ENCODE measurements at regions not wholly inside any gene's neighbourhood (a gene's known extent, or its start where the extent isn't known, plus 50 kb on each side); places are given as distances from the start of the nearest gene placed in this dataset.
A peak's percentile ranks its signal among the peaks of the same experiment; 100 is the strongest.

GRCh38 chr16:79401157-79401556 is 199.4 kb downstream of the MAF start:
- no peak for TF ChIP-seq EZH2phosphoT487 (IDR thresholded peaks at IDR 0.05; ENCODE audit: low read depth, severe bottlenecking, unreplicated experiment)
- TF ChIP-seq EZH2 (IDR thresholded peaks at IDR 0.05; ENCODE audit: borderline replicate concordance) = no peak
- no peak for TF ChIP-seq CTCF (IDR thresholded peaks at IDR 0.05; ENCODE audit: poor library complexity)
- H3K4me3 ChIP-seq = no peak overlapping the region
- no peaks in the 10 kb centered on the region for H3K4me1 ChIP-seq (ENCODE audit: insufficient read depth)
- H2AFZ ChIP-seq = no peak overlapping the region
- no peak for DNase-seq (ENCODE audit: low spot score)
- H3K36me3 ChIP-seq (replicated peaks; ENCODE audit: insufficient read depth, low read depth) = no peaks in the 10 kb centered on the region
- H4K20me1 ChIP-seq (ENCODE audit: insufficient read depth, poor library complexity, severe bottlenecking) = no peaks in the 10 kb centered on the region
- H3K9me3 ChIP-seq (ENCODE audit: low read depth) = no peaks in the 10 kb centered on the region
- peak overlapping the region; percentile 76 for H3K27ac ChIP-seq
- H3K4me2 ChIP-seq = no peak overlapping the region
- H3K9me2 ChIP-seq (replicated peaks; ENCODE audit: insufficient read depth) = no peaks in the 10 kb centered on the region
- H3K79me2 ChIP-seq = no peaks in the 10 kb centered on the region
- 94% methylated on average over 4 of the region's 4 CpGs for WGBS (ENCODE audit: low lambda C conversion rate, missing lambda C conversion rate)
- H3K27me3 ChIP-seq = no peaks in the 10 kb centered on the region

- no peak overlapping the region for H3K4me2 ChIP-seq
- no peaks in the 10 kb centered on the region for H3K79me2 ChIP-seq
- H3K9me3 ChIP-seq (ENCODE audit: low read depth) = no peaks in the 10 kb centered on the region
- H2AFZ ChIP-seq = no peak overlapping the region
- H3K9me2 ChIP-seq (replicated peaks; ENCODE audit: insufficient read depth) = no peaks in the 10 kb centered on the region
- DNase-seq (ENCODE audit: low spot score) = peak; percentile 72
- no peaks in the 10 kb centered on the region for H3K36me3 ChIP-seq (replicated peaks; ENCODE audit: insufficient read depth, low read depth)
- no peaks in the 10 kb centered on the region for H3K27me3 ChIP-seq
- no peak for TF ChIP-seq CTCF (IDR thresholded peaks at IDR 0.05; ENCODE audit: poor library complexity)
- no peak for TF ChIP-seq EZH2 (IDR thresholded peaks at IDR 0.05; ENCODE audit: borderline replicate concordance)
- TF ChIP-seq EZH2phosphoT487 (IDR thresholded peaks at IDR 0.05; ENCODE audit: low read depth, severe bottlenecking, unreplicated experiment) = no peak
- WGBS (ENCODE audit: low lambda C conversion rate, missing lambda C conversion rate) = 55% methylated on average over 13 of the region's 13 CpGs
- H3K4me3 ChIP-seq = no peak overlapping the region
- no peaks in the 10 kb centered on the region for H4K20me1 ChIP-seq (ENCODE audit: insufficient read depth, poor library complexity, severe bottlenecking)
- no peaks in the 10 kb centered on the region for H3K4me1 ChIP-seq (ENCODE audit: insufficient read depth)
- peak overlapping the region; percentile 76 for H3K27ac ChIP-seq
Measured at GRCh38 chr16:79400462-79401149, 199.9 kb downstream of the MAF start.

GRCh38 chr16:79395591-79395990 is 204.9 kb downstream of the MAF start:
- no peaks in the 10 kb centered on the region for H3K9me3 ChIP-seq (ENCODE audit: low read depth)
- 90% methylated on average over 5 of the region's 5 CpGs for WGBS (ENCODE audit: low lambda C conversion rate, missing lambda C conversion rate)
- no peaks in the 10 kb centered on the region for H3K79me2 ChIP-seq

More at GRCh38 chr16:79395591-79395990, 204.9 kb downstream of the MAF start:
- H3K9me2 ChIP-seq (replicated peaks; ENCODE audit: insufficient read depth) = no peaks in the 10 kb centered on the region
- H3K4me2 ChIP-seq = no peak overlapping the region
- H3K27me3 ChIP-seq = peaks cover 9% of the 10 kb centered on the region
- H4K20me1 ChIP-seq (ENCODE audit: insufficient read depth, poor library complexity, severe bottlenecking) = no peaks in the 10 kb centered on the region
- no peak overlapping the region for H3K27ac ChIP-seq
- no peak for DNase-seq (ENCODE audit: low spot score)
- H3K4me3 ChIP-seq = no peak overlapping the region
- no peak for TF ChIP-seq EZH2 (IDR thresholded peaks at IDR 0.05; ENCODE audit: borderline replicate concordance)
- TF ChIP-seq EZH2phosphoT487 (IDR thresholded peaks at IDR 0.05; ENCODE audit: low read depth, severe bottlenecking, unreplicated experiment) = no peak
- no peak for TF ChIP-seq CTCF (IDR thresholded peaks at IDR 0.05; ENCODE audit: poor library complexity)
- H3K36me3 ChIP-seq (replicated peaks; ENCODE audit: insufficient read depth, low read depth) = no peaks in the 10 kb centered on the region
- no peak overlapping the region for H2AFZ ChIP-seq
- no peaks in the 10 kb centered on the region for H3K4me1 ChIP-seq (ENCODE audit: insufficient read depth)
